SU-DHL-6 (cell line): ENCODE measurements at regions not wholly inside any gene's neighbourhood (a gene's known extent, or its start where the extent isn't known, plus 50 kb on each side); places are given as distances from the start of the nearest gene placed in this dataset.

Source experiments
- H2AFZ ChIP-seq: fragments of 200-600 bp; sonication (generic); 2 replicates; pipeline ENCODE4 v1.6.1; 2014; ENCODE audit warnings: low read depth, mild to moderate bottlenecking, moderate library complexity, mixed read lengths, antibody characterized with exemption, low read length; ENCODE audit not compliant: severe bottlenecking
- H3F3A ChIP-seq: fragments of 200-600 bp; shearing (Covaris generic); 2 replicates; pipeline ENCODE4 v1.6.0; 2016; ENCODE audit warnings: antibody characterized with exemption, mild to moderate bottlenecking; ENCODE audit not compliant: insufficient read depth
- H3K27ac ChIP-seq: fragments of 200-600 bp; sonication (generic); 2 replicates; pipeline ENCODE4 v1.5.1; 2016; ENCODE audit warnings: low read depth, mild to moderate bottlenecking, low read length, moderate library complexity, mixed read lengths
- H3K27me3 ChIP-seq: fragments of 200-600 bp; sonication (generic), shearing (Covaris generic); 2 replicates; pipeline ENCODE4 v1.6.0; 2014; ENCODE audit warnings: mild to moderate bottlenecking, low read length
- H3K36me3 ChIP-seq: fragments of 200-600 bp; sonication (generic); 2 replicates; pipeline ENCODE4 v1.6.1; 2014; ENCODE audit warnings: mild to moderate bottlenecking, low read length, mixed read lengths
- H3K4me2 ChIP-seq: fragments of 300-600, 200-600 bp; shearing (Covaris generic), sonication (generic); 2 replicates; pipeline ENCODE4 v1.6.0; 2014; ENCODE audit warnings: low read length, low read depth, mild to moderate bottlenecking; ENCODE audit not compliant: poor library complexity, severe bottlenecking
- H3K4me3 ChIP-seq: fragments of 200-600 bp; sonication (generic); 2 replicates; pipeline ENCODE4 v1.5.1; 2014; ENCODE audit warnings: antibody characterized with exemption, low read length, mild to moderate bottlenecking, mixed read lengths; ENCODE audit not compliant: insufficient read depth, poor library complexity, severe bottlenecking
- H3K79me2 ChIP-seq: fragments of 200-600 bp; sonication (generic); 2 replicates; pipeline ENCODE4 v1.6.1; 2014; ENCODE audit warnings: mild to moderate bottlenecking, low read length, moderate library complexity; ENCODE audit not compliant: insufficient read depth
- H3K9ac ChIP-seq: fragments of 200-600 bp; sonication (generic); 2 replicates; pipeline ENCODE4 v1.7.0; 2014; ENCODE audit warnings: mild to moderate bottlenecking, low read length
- H3K9me2 ChIP-seq: fragments of 200-600 bp; sonication (generic); replicated peaks from 2 replicates; pipeline ENCODE4 v1.6.1; 2014; ENCODE audit warnings: low read length; ENCODE audit not compliant: insufficient read depth
- H3K9me3 ChIP-seq: fragments of 200-600 bp; sonication (generic); 2 replicates; pipeline ENCODE4 v1.6.1; 2014; ENCODE audit warnings: low read length, mixed read lengths; ENCODE audit not compliant: insufficient read depth
- H4K20me1 ChIP-seq: fragments of 200-600 bp; sonication (generic); 2 replicates; pipeline ENCODE4 v1.6.1; 2014; ENCODE audit warnings: low read depth, mild to moderate bottlenecking, antibody characterized with exemption, low read length, moderate library complexity, mixed read lengths
- CTCF ChIP-seq: fragments of 200-600 bp; sonication (generic); IDR thresholded peaks from one replicate; pipeline ENCODE4 v1.5.1; 2017; ENCODE audit warnings: antibody characterized with exemption, mild to moderate bottlenecking, low read length, moderate library complexity; ENCODE audit not compliant: insufficient read depth, poor library complexity, severe bottlenecking
- EZH2phosphoT487 ChIP-seq: fragments of 200-600 bp; sonication (generic), shearing (Covaris generic); conservative IDR thresholded peaks from 2 replicates; pipeline ENCODE4 v1.6.1; 2018; ENCODE audit warnings: mild to moderate bottlenecking, antibody characterized with exemption, low read length, moderate library complexity, mixed read lengths

GRCh38 chr13:54234607-54235006 is 1206.0 kb downstream of the OLFM4 start:
- Histone ChIP-seq H3K4me3 (no peak overlapping the region), H3K36me3 (no peaks in the 10 kb centered on the region), H3F3A (no peaks in the 10 kb centered on the region), H3K9me3 (no peaks in the 10 kb centered on the region), H2AFZ (no peak overlapping the region), H3K27me3 (no peaks in the 10 kb centered on the region), H4K20me1 (no peaks in the 10 kb centered on the region), H3K27ac (no peak overlapping the region), H3K4me2 (no peak overlapping the region), H3K9ac (no peak overlapping the region), H3K9me2 (no peaks in the 10 kb centered on the region), H3K79me2 (no peaks in the 10 kb centered on the region)
- TF ChIP-seq EZH2phosphoT487 (no peak), CTCF (no peak)

GRCh38 chr13:54241719-54242118 is 1213.1 kb downstream of the OLFM4 start:
- Histone ChIP-seq H3K9me3 (no peaks in the 10 kb centered on the region), H3K27me3 (no peaks in the 10 kb centered on the region), H3K9me2 (no peaks in the 10 kb centered on the region), H3K9ac (no peak overlapping the region), H3K36me3 (no peaks in the 10 kb centered on the region), H3F3A (no peaks in the 10 kb centered on the region), H4K20me1 (no peaks in the 10 kb centered on the region), H3K4me2 (no peak overlapping the region), H3K79me2 (no peaks in the 10 kb centered on the region), H3K27ac (no peak overlapping the region), H3K4me3 (no peak overlapping the region), H2AFZ (no peak overlapping the region)
- no peak for TF ChIP-seq EZH2phosphoT487
- TF ChIP-seq CTCF: no peak

GRCh38 chr13:54248306-54248705 is 1219.7 kb downstream of the OLFM4 start:
- Histone ChIP-seq H4K20me1 (no peaks in the 10 kb centered on the region), H3K9me2 (no peaks in the 10 kb centered on the region), H3K4me3 (no peak overlapping the region), H3K79me2 (no peaks in the 10 kb centered on the region), H3K27ac (no peak overlapping the region), H2AFZ (no peak overlapping the region), H3K4me2 (no peak overlapping the region), H3F3A (no peaks in the 10 kb centered on the region), H3K27me3 (no peaks in the 10 kb centered on the region), H3K9ac (no peak overlapping the region), H3K36me3 (no peaks in the 10 kb centered on the region), H3K9me3 (no peaks in the 10 kb centered on the region)
- TF ChIP-seq CTCF (no peak), EZH2phosphoT487 (no peak)
